HFF-Myc (cell line): ENCODE measurements at regions not wholly inside any gene's neighbourhood (a gene's known extent, or its start where the extent isn't known, plus 50 kb on each side); places are given as distances from the start of the nearest gene placed in this dataset.

Experiments
- DNase-seq: peaks from one replicate; pipeline ENCODE4 v3.0.0-alpha.2; 2011; ENCODE audit warnings: low read depth; ENCODE audit errors: extremely low read depth
- H3K4me3 ChIP-seq: replicated peaks from 2 replicates; pipeline ENCODE4 v1.5.1; 2011; ENCODE audit warnings: low read depth, mild to moderate bottlenecking, control low read depth, low read length
- CTCF ChIP-seq: IDR thresholded peaks from 2 replicates; pipeline ENCODE4 v1.5.1; 2012; ENCODE audit warnings: mild to moderate bottlenecking, low read depth, low read length, control low read depth; ENCODE audit errors: missing control alignments

- no peak for DNase-seq
- H3K4me3 ChIP-seq: no peak overlapping the region
- TF ChIP-seq CTCF: no peak
Measured at GRCh38 chr9:104980039-104980654, 52.2 kb upstream of the ABCA1 start.

- no peak for TF ChIP-seq CTCF
- DNase-seq: no peak
- no peak overlapping the region for H3K4me3 ChIP-seq
Measured at GRCh38 chr9:104981543-104982129, 53.7 kb upstream of the ABCA1 start.

GRCh38 chr9:104982543-104982942 is 54.6 kb upstream of the ABCA1 start:
- no peak for DNase-seq
- no peak for TF ChIP-seq CTCF
- H3K4me3 ChIP-seq: no peak overlapping the region

- H3K4me3 ChIP-seq: no peak overlapping the region
- no peak for TF ChIP-seq CTCF
- no peak for DNase-seq
Measured at GRCh38 chr9:104983491-104983890, 55.5 kb upstream of the ABCA1 start.

- no peak for TF ChIP-seq CTCF
- no peak overlapping the region for H3K4me3 ChIP-seq
- DNase-seq: no peak
Measured at GRCh38 chr9:104984121-104984520, 56.2 kb upstream of the ABCA1 start.

GRCh38 chr9:104984542-104984941 is 56.6 kb upstream of the ABCA1 start:
- DNase-seq: no peak
- no peak for TF ChIP-seq CTCF

GRCh38 chr9:104984948-104985347 is 57.0 kb upstream of the ABCA1 start:
- no peak for TF ChIP-seq CTCF
- no peak overlapping the region for H3K4me3 ChIP-seq
- no peak for DNase-seq

More at GRCh38 chr9:104984542-104984941, 56.6 kb upstream of the ABCA1 start:
- no peak overlapping the region for H3K4me3 ChIP-seq
